ENCODE measurements at regions not wholly inside any gene's neighbourhood (a gene's known extent, or its start where the extent isn't known, plus 50 kb on each side); places are given as distances from the start of the nearest gene placed in this dataset.
A peak's percentile ranks its signal among the peaks of the same experiment; 100 is the strongest.

GRCh38 chr18:23333827-23334226 lies 119.3 kb upstream of the RIOK3 start:
- Mint-ChIP-seq H3K27me3 (no peaks in the 10 kb centered on the region), H3K4me1 (peaks cover 14% of the 10 kb centered on the region), H3K27ac (no peak overlapping the region), H3K36me3 (ENCODE audit: low read depth) (peaks cover 18% of the 10 kb centered on the region), H3K9me3 (peaks cover 4% of the 10 kb centered on the region), H3K4me3 (no peak overlapping the region)
- ATAC-seq (no peak), DNase-seq (no peak)

GRCh38 chr18:23334569-23334968 lies 118.5 kb upstream of the RIOK3 start:
- H3K4me3 Mint-ChIP-seq, result no peak overlapping the region
- H3K9me3 Mint-ChIP-seq, result no peaks in the 10 kb centered on the region
- no peak overlapping the region for H3K27ac Mint-ChIP-seq
- ATAC-seq, result no peak
- H3K36me3 Mint-ChIP-seq (ENCODE audit: low read depth), result peaks cover 16% of the 10 kb centered on the region
- no peak for DNase-seq
- peaks cover 14% of the 10 kb centered on the region for H3K4me1 Mint-ChIP-seq
- no peaks in the 10 kb centered on the region for H3K27me3 Mint-ChIP-seq

- no peaks in the 10 kb centered on the region for H3K27me3 Mint-ChIP-seq
- H3K4me3 Mint-ChIP-seq, result no peak overlapping the region
- peaks cover 16% of the 10 kb centered on the region for H3K4me1 Mint-ChIP-seq
- DNase-seq (no peak), ATAC-seq (no peak)
- H3K27ac Mint-ChIP-seq, result no peak overlapping the region
- peaks cover 10% of the 10 kb centered on the region for H3K36me3 Mint-ChIP-seq (ENCODE audit: low read depth)
- no peaks in the 10 kb centered on the region for H3K9me3 Mint-ChIP-seq
Measured at GRCh38 chr18:23336101-23336500, 117.0 kb upstream of the RIOK3 start.

GRCh38 chr18:23337599-23338444 lies 115.3 kb upstream of the RIOK3 start:
- peaks cover 32% of the 10 kb centered on the region for H3K4me1 Mint-ChIP-seq
- H3K4me3 Mint-ChIP-seq, result no peak overlapping the region
- peaks cover 11% of the 10 kb centered on the region for H3K36me3 Mint-ChIP-seq (ENCODE audit: low read depth)
- ATAC-seq (peak; percentile 33), DNase-seq (no peak)
- no peaks in the 10 kb centered on the region for H3K9me3 Mint-ChIP-seq
- H3K27ac Mint-ChIP-seq, result no peak overlapping the region
- H3K27me3 Mint-ChIP-seq, result no peaks in the 10 kb centered on the region

- H3K9me3 Mint-ChIP-seq, result no peaks in the 10 kb centered on the region
- ATAC-seq (no peak), DNase-seq (no peak)
- H3K4me3 Mint-ChIP-seq, result no peak overlapping the region
- H3K27ac Mint-ChIP-seq, result peak overlapping the region; percentile 85
- H3K4me1 Mint-ChIP-seq, result peaks cover 35% of the 10 kb centered on the region
- no peaks in the 10 kb centered on the region for H3K27me3 Mint-ChIP-seq
- H3K36me3 Mint-ChIP-seq (ENCODE audit: low read depth), result peaks cover 24% of the 10 kb centered on the region
Measured at GRCh38 chr18:23340661-23341060, 112.4 kb upstream of the RIOK3 start.

- peak; percentile 10 for DNase-seq
- ATAC-seq, result peak; percentile 86
- Mint-ChIP-seq H3K9me3 (no peaks in the 10 kb centered on the region), H3K4me3 (peak overlapping the region; percentile 32), H3K27me3 (no peaks in the 10 kb centered on the region), H3K4me1 (peaks cover 33% of the 10 kb centered on the region), H3K36me3 (ENCODE audit: low read depth) (peaks cover 24% of the 10 kb centered on the region), H3K27ac (peak overlapping the region; percentile 85)
Measured at GRCh38 chr18:23341383-23341782, 111.7 kb upstream of the RIOK3 start.

- H3K27ac Mint-ChIP-seq, result peak overlapping the region; percentile 85
- H3K9me3 Mint-ChIP-seq, result no peaks in the 10 kb centered on the region
- no peak for ATAC-seq
- DNase-seq, result no peak
- H3K4me1 Mint-ChIP-seq, result peaks cover 31% of the 10 kb centered on the region
- H3K27me3 Mint-ChIP-seq, result no peaks in the 10 kb centered on the region
- peaks cover 20% of the 10 kb centered on the region for H3K36me3 Mint-ChIP-seq (ENCODE audit: low read depth)
- H3K4me3 Mint-ChIP-seq, result no peak overlapping the region
Measured at GRCh38 chr18:23341983-23342382, 111.1 kb upstream of the RIOK3 start.

- Mint-ChIP-seq H3K27me3 (no peaks in the 10 kb centered on the region), H3K4me3 (no peak overlapping the region), H3K9me3 (no peaks in the 10 kb centered on the region), H3K4me1 (peaks cover 31% of the 10 kb centered on the region), H3K36me3 (ENCODE audit: low read depth) (peaks cover 22% of the 10 kb centered on the region), H3K27ac (no peak overlapping the region)
- DNase-seq (no peak), ATAC-seq (no peak)
Measured at GRCh38 chr18:23342506-23342905, 110.6 kb upstream of the RIOK3 start.

GRCh38 chr18:23350188-23350587 lies 102.9 kb upstream of the RIOK3 start:
- no peaks in the 10 kb centered on the region for H3K27me3 Mint-ChIP-seq
- no peak for DNase-seq
- ATAC-seq, result no peak
- no peak overlapping the region for H3K4me3 Mint-ChIP-seq
- peaks cover 47% of the 10 kb centered on the region for H3K36me3 Mint-ChIP-seq (ENCODE audit: low read depth)
- H3K9me3 Mint-ChIP-seq, result peaks cover 7% of the 10 kb centered on the region
- no peak overlapping the region for H3K27ac Mint-ChIP-seq
- peaks cover 7% of the 10 kb centered on the region for H3K4me1 Mint-ChIP-seq

- no peaks in the 10 kb centered on the region for H3K27me3 Mint-ChIP-seq
- ATAC-seq (no peak), DNase-seq (no peak)
- H3K4me1 Mint-ChIP-seq, result peaks cover 7% of the 10 kb centered on the region
- no peak overlapping the region for H3K4me3 Mint-ChIP-seq
- peaks cover 7% of the 10 kb centered on the region for H3K9me3 Mint-ChIP-seq
- no peak overlapping the region for H3K27ac Mint-ChIP-seq
- peaks cover 45% of the 10 kb centered on the region for H3K36me3 Mint-ChIP-seq (ENCODE audit: low read depth)
Measured at GRCh38 chr18:23351521-23351920, 101.6 kb upstream of the RIOK3 start.

- Mint-ChIP-seq H3K9me3 (peaks cover 7% of the 10 kb centered on the region), H3K4me3 (no peak overlapping the region), H3K36me3 (ENCODE audit: low read depth) (peaks cover 45% of the 10 kb centered on the region), H3K27me3 (no peaks in the 10 kb centered on the region), H3K4me1 (peaks cover 7% of the 10 kb centered on the region), H3K27ac (no peak overlapping the region)
- ATAC-seq (no peak), DNase-seq (no peak)
Measured at GRCh38 chr18:23352042-23352441, 101.0 kb upstream of the RIOK3 start.

GRCh38 chr18:23353459-23353858 lies 99.6 kb upstream of the RIOK3 start:
- Mint-ChIP-seq H3K36me3 (ENCODE audit: low read depth) (peaks cover 42% of the 10 kb centered on the region), H3K4me1 (peaks cover 16% of the 10 kb centered on the region), H3K4me3 (no peak overlapping the region), H3K27me3 (no peaks in the 10 kb centered on the region), H3K9me3 (peaks cover 7% of the 10 kb centered on the region), H3K27ac (no peak overlapping the region)
- ATAC-seq (no peak), DNase-seq (no peak)

GRCh38 chr18:23354625-23355024 lies 98.5 kb upstream of the RIOK3 start:
- Mint-ChIP-seq H3K27ac (no peak overlapping the region), H3K36me3 (ENCODE audit: low read depth) (peaks cover 36% of the 10 kb centered on the region), H3K4me1 (peaks cover 27% of the 10 kb centered on the region), H3K9me3 (peaks cover 6% of the 10 kb centered on the region), H3K27me3 (no peaks in the 10 kb centered on the region), H3K4me3 (no peak overlapping the region)
- ATAC-seq, result peak; percentile 31
- no peak for DNase-seq

GRCh38 chr18:23355206-23355605 lies 97.9 kb upstream of the RIOK3 start:
- Mint-ChIP-seq H3K27ac (no peak overlapping the region), H3K4me1 (peaks cover 31% of the 10 kb centered on the region), H3K36me3 (ENCODE audit: low read depth) (peaks cover 30% of the 10 kb centered on the region), H3K9me3 (peaks cover under 1% of the 10 kb centered on the region), H3K27me3 (no peaks in the 10 kb centered on the region), H3K4me3 (no peak overlapping the region)
- DNase-seq, result no peak
- no peak for ATAC-seq

- Mint-ChIP-seq H3K9me3 (no peaks in the 10 kb centered on the region), H3K4me1 (peaks cover 31% of the 10 kb centered on the region), H3K4me3 (no peak overlapping the region), H3K36me3 (ENCODE audit: low read depth) (peaks cover 25% of the 10 kb centered on the region), H3K27me3 (no peaks in the 10 kb centered on the region), H3K27ac (no peak overlapping the region)
- ATAC-seq (no peak), DNase-seq (no peak)
Measured at GRCh38 chr18:23356424-23356823, 96.7 kb upstream of the RIOK3 start.

Measured in activated naive CD8-positive, alpha-beta T cell treated with anti-CD3 and anti-CD28 coated beads, Interleukin-2, amount 50 U/mL, for 24 hours (primary cell).